ENCODE measurements at regions not wholly inside any gene's neighbourhood (a gene's known extent, or its start where the extent isn't known, plus 50 kb on each side); places are given as distances from the start of the nearest gene placed in this dataset.

- no peak for TF ChIP-seq CTCF (IDR thresholded peaks at IDR 0.05)
- TF ChIP-seq POLR2A (IDR thresholded peaks at IDR 0.05) = no peak
Observed at GRCh38 chr13:59342400-59342799, 821.3 kb downstream of the DIAPH3 start.
